H1 (cell line): ENCODE measurements at regions not wholly inside any gene's neighbourhood (a gene's known extent, or its start where the extent isn't known, plus 50 kb on each side); places are given as distances from the start of the nearest gene placed in this dataset.

Experiments
- CTCF ChIA-PET: fragments of 300-600 bp; sonication (Branson Sonifier 250); formaldehyde crosslinking; loops from one replicate; lab custom pipeline; 2021; ENCODE audit not compliant: partially characterized antibody; lab: Charles Lee
- POLR2A ChIA-PET: fragments of 300-600 bp; sonication (Branson Sonifier 250); formaldehyde crosslinking; loops from one replicate; lab custom pipeline; 2021; ENCODE audit warnings: inconsistent platforms; ENCODE audit not compliant: partially characterized antibody; lab: Charles Lee
- DNase-seq, 2 experiments: peaks; one replicate each; pipeline versions ENCODE4 v3.0.0 to v3.0.0-alpha.2; 2010 to 2022; ENCODE audit warnings: low spot score in 2 of 2, low read depth in 1 of 2, mixed read lengths in 1 of 2
- FAIRE-seq: peaks from 2 replicates; lab custom pipeline; 2011; peaks lifted over from hg19 to GRCh38; lab: Jason Lieb, UNC
- H2AFZ ChIP-seq: 2 replicates; pipeline ENCODE4 v1.8.1; 2012; ENCODE audit warnings: low read length, inconsistent platforms
- H2AK5ac ChIP-seq: 2 replicates; pipeline ENCODE4 v1.6.1; 2013; ENCODE audit warnings: low read depth, low read length
- H2BK120ac ChIP-seq: replicated peaks from 2 replicates; pipeline ENCODE3; 2013; ENCODE audit warnings: low read depth, low read length, inconsistent platforms
- H2BK12ac ChIP-seq: 2 replicates; pipeline ENCODE4 v1.6.1; 2013; ENCODE audit warnings: low read depth, low read length
- H2BK15ac ChIP-seq: 2 replicates; pipeline ENCODE4 v1.6.1; 2013; ENCODE audit warnings: low read length
- H2BK20ac ChIP-seq: 2 replicates; pipeline ENCODE4 v1.6.1; 2013; ENCODE audit warnings: low read length
- H2BK5ac ChIP-seq: 2 replicates; pipeline ENCODE4 v1.6.1; 2013; ENCODE audit warnings: low read depth, low read length
- H3K14ac ChIP-seq: 2 replicates; pipeline ENCODE4 v1.6.1; 2013; ENCODE audit warnings: inconsistent platforms; ENCODE audit not compliant: insufficient read length
- H3K18ac ChIP-seq: 2 replicates; pipeline ENCODE4 v1.6.1; 2013; ENCODE audit warnings: low read length; ENCODE audit errors: extremely low read depth
- H3K23ac ChIP-seq: 2 replicates; pipeline ENCODE4 v1.6.1; 2013; ENCODE audit warnings: inconsistent platforms; ENCODE audit not compliant: insufficient read length
- H3K23me2 ChIP-seq: 2 replicates; pipeline ENCODE4 v1.6.1; 2013; ENCODE audit warnings: low read depth, low read length
- H3K27ac ChIP-seq: 2 replicates; pipeline ENCODE4 v1.6.1; 2011; ENCODE audit warnings: low read depth, low read length, inconsistent platforms
- H3K27me3 ChIP-seq, 4 experiments: replicated peaks in 1 of 4; 1 replicate in 1 of 4; 2 replicates in 3 of 4; pipeline versions ENCODE4 v1.6.1 to v1.8.1; 2011 to 2013; ENCODE audit warnings: low read length in 3 of 4, mild to moderate bottlenecking in 3 of 4, inconsistent platforms in 2 of 4, mixed read lengths in 2 of 4, moderate library complexity in 1 of 4; ENCODE audit not compliant: control insufficient read depth in 3 of 4, insufficient read depth in 3 of 4; ENCODE audit errors: extremely low read depth in 1 of 4
- H3K36me3 ChIP-seq, 4 experiments: 2 replicates each; pipeline versions ENCODE4 v1.6.1 to v1.8.1; 2011 to 2013; ENCODE audit warnings: mild to moderate bottlenecking in 4 of 4, low read length in 3 of 4, moderate library complexity in 2 of 4, control low read depth in 1 of 4, inconsistent platforms in 1 of 4; ENCODE audit not compliant: insufficient read depth in 4 of 4, control insufficient read depth in 2 of 4
- H3K4ac ChIP-seq: replicated peaks from 2 replicates; pipeline ENCODE3; 2013; ENCODE audit warnings: low read length, low read depth, mixed read lengths, inconsistent platforms; ENCODE audit not compliant: insufficient read length
- H3K4me1 ChIP-seq, 4 experiments: replicated peaks in 1 of 4; 1 replicate in 1 of 4; 2 replicates in 3 of 4; pipeline versions ENCODE4 v1.6.1 to v1.8.1; 2011 to 2013; ENCODE audit warnings: low read length in 3 of 4, inconsistent platforms in 2 of 4, mixed read lengths in 1 of 4; ENCODE audit not compliant: insufficient read depth in 4 of 4, control insufficient read depth in 3 of 4
- H3K4me2 ChIP-seq, 2 experiments: 2 replicates each; pipeline versions ENCODE4 v1.6.1 to v1.8.1; 2011 to 2013; ENCODE audit warnings: low read depth in 2 of 2, low read length in 2 of 2, control low read depth in 1 of 2, inconsistent platforms in 1 of 2, mild to moderate bottlenecking in 1 of 2; ENCODE audit not compliant: insufficient read depth in 1 of 2
- H3K4me3 ChIP-seq, 4 experiments: fragments of 200-600, 300-600 bp in 1 of 4; sonication (generic), shearing (Covaris generic), sonication (Bioruptor Twin) in 1 of 4; 2 replicates each; pipeline versions ENCODE4 v1.5.1 to v1.8.1; 2011 to 2016; ENCODE audit warnings: low read length in 4 of 4, low read depth in 3 of 4, control low read depth in 2 of 4, inconsistent platforms in 2 of 4, mild to moderate bottlenecking in 2 of 4, mixed read lengths in 1 of 4, moderate library complexity in 1 of 4; ENCODE audit not compliant: insufficient read depth in 2 of 4; ENCODE audit errors: extremely low read depth in 1 of 4
- H3K56ac ChIP-seq: replicated peaks from 2 replicates; pipeline ENCODE3; 2013; ENCODE audit warnings: low read depth, mild to moderate bottlenecking, mixed read lengths, low read length, inconsistent platforms; ENCODE audit not compliant: insufficient read length
- H3K79me1 ChIP-seq: 2 replicates; pipeline ENCODE4 v1.6.1; 2013; ENCODE audit warnings: low read depth, low read length, control low read depth
- H3K79me2 ChIP-seq, 2 experiments: 2 replicates each; pipeline versions ENCODE4 v1.6.1 to v1.8.1; 2012 to 2013; ENCODE audit warnings: low read length in 2 of 2, mild to moderate bottlenecking in 2 of 2, inconsistent platforms in 1 of 2; ENCODE audit not compliant: insufficient read depth in 2 of 2, control insufficient read depth in 1 of 2
- H3K9ac ChIP-seq, 4 experiments: replicated peaks in 1 of 4; 1 replicate in 1 of 4; 2 replicates in 3 of 4; pipeline versions ENCODE4 v1.6.1 to v1.8.1; 2011 to 2013; ENCODE audit warnings: low read depth in 3 of 4, low read length in 3 of 4, control low read depth in 2 of 4, mild to moderate bottlenecking in 2 of 4, moderate library complexity in 2 of 4, inconsistent platforms in 1 of 4; ENCODE audit errors: extremely low read depth in 1 of 4
- H3K9me3 ChIP-seq, 2 experiments: 2 replicates each; pipeline versions ENCODE4 v1.6.1 to v1.8.1; 2012 to 2013; ENCODE audit warnings: mild to moderate bottlenecking in 2 of 2, moderate library complexity in 2 of 2, control low read depth in 1 of 2, inconsistent platforms in 1 of 2, low read depth in 1 of 2, low read length in 1 of 2, mixed read lengths in 1 of 2; ENCODE audit not compliant: insufficient read depth in 2 of 2
- H4K20me1 ChIP-seq, 2 experiments: replicated peaks in 1 of 2; 2 replicates each; pipeline versions ENCODE3 to v1.8.1; 2011 to 2013; ENCODE audit warnings: inconsistent platforms in 2 of 2, low read length in 2 of 2, mild to moderate bottlenecking in 1 of 2; ENCODE audit not compliant: insufficient read depth in 2 of 2, control insufficient read depth in 1 of 2
- H4K5ac ChIP-seq: 2 replicates; pipeline ENCODE4 v1.6.1; 2013; ENCODE audit warnings: low read length, low read depth, mixed read lengths, inconsistent platforms; ENCODE audit not compliant: insufficient read length
- H4K8ac ChIP-seq: 2 replicates; pipeline ENCODE4 v1.8.0; 2013; ENCODE audit warnings: mild to moderate bottlenecking, moderate library complexity, low read length, inconsistent platforms; ENCODE audit not compliant: insufficient read depth; ENCODE audit errors: extremely low read depth
- H4K91ac ChIP-seq: replicated peaks from 2 replicates; pipeline ENCODE3; 2013; ENCODE audit warnings: low read length, mixed read lengths, inconsistent platforms; ENCODE audit not compliant: insufficient read length
- CREB1 ChIP-seq: IDR thresholded peaks from 2 replicates; pipeline ENCODE4 v1.6.1; 2012; ENCODE audit warnings: inconsistent platforms
- EGR1 ChIP-seq: IDR thresholded peaks from 2 replicates; pipeline ENCODE4 v1.6.1; 2011; ENCODE audit warnings: low read depth, low read length, borderline replicate concordance
- GABPA ChIP-seq: IDR thresholded peaks from 2 replicates; pipeline ENCODE4 v1.6.1; 2011; ENCODE audit warnings: mild to moderate bottlenecking, low read length, moderate library complexity, borderline replicate concordance; ENCODE audit not compliant: insufficient read depth
- JUND ChIP-seq: IDR thresholded peaks from 2 replicates; pipeline ENCODE4 v1.6.1; 2011; ENCODE audit warnings: mild to moderate bottlenecking, improper control_type of control experiment, low read length
- POLR2A ChIP-seq, 2 experiments: IDR thresholded peaks; 1 replicate in 1 of 2; 2 replicates in 1 of 2; pipeline ENCODE4 v1.6.1; 2011; ENCODE audit warnings: low read depth in 2 of 2, low read length in 2 of 2, mild to moderate bottlenecking in 2 of 2; ENCODE audit errors: control extremely low read depth in 1 of 2
- TBP ChIP-seq: IDR thresholded peaks from 2 replicates; pipeline ENCODE4 v1.6.1; 2011; ENCODE audit warnings: low read depth, low read length, improper control_type of control experiment
- ZNF274 ChIP-seq: IDR thresholded peaks from 2 replicates; pipeline ENCODE4 v1.7.0; 2012; ENCODE audit warnings: low read length, borderline replicate concordance; ENCODE audit errors: extremely low read depth
- WGBS, 2 experiments: shearing (Covaris generic) in 1 of 2; methylation state at CpG; one replicate each; pipeline versions ENCODE4 v1.1.6 to v1.1.7; 2013 to 2015; ENCODE audit warnings: low lambda C conversion rate in 2 of 2, mixed read lengths in 2 of 2, inconsistent platforms in 1 of 2, low coverage in 1 of 2, missing lambda C conversion rate in 1 of 2; ENCODE audit not compliant: insufficient replicate concordance in 2 of 2, insufficient coverage in 1 of 2, insufficient read length in 1 of 2; ENCODE audit errors: extremely low coverage in 1 of 2, missing lambda C conversion rate in 1 of 2; 5-methylcytosine and 5-hydroxymethylcytosine counted together

- Histone ChIP-seq H2BK20ac (no peak overlapping the region), H3K4ac (no peak overlapping the region), H2BK5ac (no peak overlapping the region), H3K23ac (no peak overlapping the region), H3K4me2 (no peak overlapping the region), H4K8ac (no peak overlapping the region), H3K4me1 (no peaks in the 10 kb centered on the region), H3K18ac (no peak overlapping the region), H3K9me3 (no peaks in the 10 kb centered on the region), H2BK12ac (no peak overlapping the region), H4K5ac (no peak overlapping the region), H3K14ac (no peak overlapping the region), H3K36me3 (no peaks in the 10 kb centered on the region), H4K20me1 (no peaks in the 10 kb centered on the region), H3K56ac (no peak overlapping the region), H3K79me1 (no peaks in the 10 kb centered on the region), H3K79me2 (no peaks in the 10 kb centered on the region), H3K27ac (no peak overlapping the region), H3K4me3 (no peak overlapping the region), H2BK120ac (no peak overlapping the region), H2BK15ac (no peak overlapping the region), H3K9ac (no peak overlapping the region), H2AK5ac (no peak overlapping the region), H4K91ac (no peak overlapping the region), H2AFZ (no peak overlapping the region), H3K27me3 (no peaks in the 10 kb centered on the region), H3K23me2 (no peaks in the 10 kb centered on the region; the same call in 1 of the 2 replicates)
- ChIA-PET POLR2A (no interaction called here), CTCF (interaction anchor here (0.7 to 1.0 kb wide), 7 partner anchors 18 to 585 kb away, joined by 3 to 4 read pairs (median 3); no protein-coding TSS in a partner anchor)
- FAIRE-seq (no peak), DNase-seq (no peak)
- TF ChIP-seq JUND (no peak), ZNF274 (no peak), CREB1 (no peak), GABPA (no peak), TBP (no peak), POLR2A (IDR thresholded peaks at IDR 0.05; ENCODE audit: control extremely low read depth in 1 of 2, low read depth in 2 of 2, low read length in 2 of 2) (no peak), EGR1 (no peak)
- WGBS, 2 experiments, result 98% methylated on average over 4 of the region's 4 CpGs; no CpG with 5 or more reads in 1 of the 2 experiments
Measured at GRCh38 chr13:47480121-47480520, 521.0 kb downstream of the SUCLA2 start.
